Pancreas (tissue), 10 donors: ENCODE measurements at regions not wholly inside any gene's neighbourhood (a gene's known extent, or its start where the extent isn't known, plus 50 kb on each side); places are given as distances from the start of the nearest gene placed in this dataset.

Experiments
- ATAC-seq, 4 donors: fragments of 200-7000 bp; cut with Tn5 transposase; one replicate each; pipeline versions ENCODE4 v1.8.0 to v1.9.1; 2020; ENCODE audit warnings: mild to moderate bottlenecking in 4 of 4, moderate library complexity in 4 of 4
- DNase-seq, 6 donors: peaks; one replicate each; pipeline ENCODE4 v3.0.0-alpha.2; 2020
- FAIRE-seq: peaks from 2 replicates; lab custom pipeline; 2012; peaks lifted over from hg19 to GRCh38; lab: Jason Lieb, UNC
- H3K27ac ChIP-seq, 4 donors: fragments of 200-600 bp; sonication (generic); 1 replicate in 3 of 4; 2 replicates in 1 of 4; pipeline versions ENCODE4 v1.5.0 to v1.8.0; 2020
- H3K27me3 ChIP-seq, 4 donors: fragments of 200-600 bp; one replicate each; pipeline ENCODE4 v1.8.0; 2021
- H3K36me3 ChIP-seq, 3 donors: fragments of 200-600 bp; sonication (generic) in 1 of 3; one replicate each; pipeline versions ENCODE4 v1.5.0 to v1.8.0; 2020 to 2021
- H3K4me1 ChIP-seq, 3 donors: fragments of 200-600 bp; one replicate each; pipeline ENCODE4 v1.8.0; 2021
- H3K4me3 ChIP-seq, 4 donors: fragments of 200-600 bp; sonication (generic) in 2 of 4; one replicate each; pipeline versions ENCODE4 v1.5.0 to v1.8.0; 2020 to 2021
- H3K9me3 ChIP-seq, 4 donors: fragments of 200-600 bp; one replicate each; pipeline ENCODE4 v1.8.0; 2021
- CTCF ChIP-seq, 4 donors: fragments of 200-600 bp; sonication (generic) in 3 of 4; IDR thresholded peaks; one replicate each; pipeline versions ENCODE4 v1.5.0 to v1.8.0; 2021; ENCODE audit warnings: antibody characterized with exemption in 4 of 4
- WGBS, 2 donors: extraction: QIAGEN DNeasy Blood & Tissue Kit; methylation state at CpG; one replicate each; pipeline ENCODE4 v1.1.7; 2013; 5-methylcytosine and 5-hydroxymethylcytosine counted together
- intact Hi-C, 3 donors: fragments of 100-400 bp; cut with DNase I; formaldehyde crosslinking; loops; one replicate each; pipeline versions ENCODE4 v1.11.1 to v1.14.2; 2022
- donor health status: healthy with polysubstance abuse.
- donor health status: DM: no; HTN: no; CAD: no; lungs with moderate emphysema.
- donor health status: DM: no; HTN: no; CAD: no.
- donor health status: control.
- donor health status: control.
- donor health status: Bipolar disorder and iron deficiency.
- donor health status: DM: yes; HTN: yes; CAD: no.
- donor health status: DM: no; HTN: no; CAD: no.
- donor health status: DM: no; HTN: no; CAD: no.
- donor health status: DM: yes; HTN: yes; CAD: no.

DNA sequence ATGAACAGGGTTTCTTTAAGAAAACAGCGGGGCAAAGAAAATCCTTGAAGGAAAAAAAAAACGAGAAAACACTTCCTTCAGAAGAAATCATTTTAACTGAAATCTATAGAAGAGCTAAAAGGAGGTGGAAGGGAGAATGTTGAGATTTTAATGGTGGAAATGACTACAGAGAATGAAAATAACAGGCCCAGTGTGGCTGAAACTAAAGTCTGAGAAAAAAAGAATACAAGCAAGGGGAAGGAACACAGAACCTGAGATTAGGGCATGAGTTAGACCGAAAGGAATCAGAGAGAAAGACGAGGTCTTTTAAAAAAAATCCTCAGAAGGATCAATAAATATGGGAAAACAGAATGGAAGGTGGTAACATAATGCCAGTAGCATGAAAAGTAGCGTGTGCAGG is 1230.0 kb upstream of the TENM3 start:
- Histone ChIP-seq H3K4me3 (no peak overlapping the region), H3K27ac (no peak overlapping the region), H3K27me3 (no peaks in the 10 kb centered on the region), H3K36me3 (no peaks in the 10 kb centered on the region), H3K4me1 (no peaks in the 10 kb centered on the region), H3K9me3 (no peaks in the 10 kb centered on the region)
- FAIRE-seq (no peak), ATAC-seq (no peak), DNase-seq (no peak)
- TF ChIP-seq CTCF (IDR thresholded peaks at IDR 0.05): no peak
- 53 to 67% methylated on average over 5 of the region's 5 CpGs for WGBS, 2 donors
- intact Hi-C loops: no loop called here

- Histone ChIP-seq H3K9me3 (no peaks in the 10 kb centered on the region), H3K4me3 (no peak overlapping the region), H3K4me1 (no peaks in the 10 kb centered on the region), H3K27me3 (no peaks in the 10 kb centered on the region), H3K27ac (no peak overlapping the region), H3K36me3 (no peaks in the 10 kb centered on the region)
- TF ChIP-seq CTCF (IDR thresholded peaks at IDR 0.05): no peak
- FAIRE-seq: no peak
- WGBS, 2 donors: 60 to 73% methylated on average over 5 of the region's 5 CpGs
- ATAC-seq: no peak
- no peak for DNase-seq
- intact Hi-C loops: no loop called here
Measured at GRCh38 chr4:181017038-181017437, 1226.2 kb upstream of the TENM3 start.

- 35 to 38% methylated on average over 4 of the region's 4 CpGs for WGBS, 2 donors
- intact Hi-C loops: no loop called here
- Histone ChIP-seq H3K4me1 (no peaks in the 10 kb centered on the region), H3K4me3 (no peak overlapping the region), H3K27ac (no peak overlapping the region), H3K27me3 (no peaks in the 10 kb centered on the region), H3K36me3 (no peaks in the 10 kb centered on the region), H3K9me3 (no peaks in the 10 kb centered on the region)
- ATAC-seq (no peak), DNase-seq (no peak), FAIRE-seq (no peak)
- no peak for TF ChIP-seq CTCF (IDR thresholded peaks at IDR 0.05)
Measured at GRCh38 chr4:181018472-181018871, 1224.7 kb upstream of the TENM3 start.

- ATAC-seq (no peak), FAIRE-seq (no peak), DNase-seq (no peak)
- H3K4me1 ChIP-seq: no peaks in the 10 kb centered on the region
- TF ChIP-seq CTCF (IDR thresholded peaks at IDR 0.05): no peak
- WGBS, 2 donors: 70 to 80% methylated on average over 5 of the region's 5 CpGs
- H3K9me3 ChIP-seq: no peaks in the 10 kb centered on the region
- H3K27me3 ChIP-seq: no peaks in the 10 kb centered on the region
- H3K36me3 ChIP-seq: no peaks in the 10 kb centered on the region
- H3K4me3 ChIP-seq: no peak overlapping the region
- intact Hi-C loops: no loop called here
- H3K27ac ChIP-seq: no peak overlapping the region
Measured at GRCh38 chr4:181018913-181019312, 1224.3 kb upstream of the TENM3 start.

- Histone ChIP-seq H3K27ac (no peak overlapping the region), H3K4me1 (no peaks in the 10 kb centered on the region), H3K36me3 (no peaks in the 10 kb centered on the region), H3K9me3 (no peaks in the 10 kb centered on the region), H3K27me3 (no peaks in the 10 kb centered on the region), H3K4me3 (no peak overlapping the region)
- TF ChIP-seq CTCF (IDR thresholded peaks at IDR 0.05): no peak
- DNase-seq (no peak), ATAC-seq (no peak), FAIRE-seq (no peak)
- intact Hi-C loops: no loop called here
- WGBS, 2 donors: 31 to 49% methylated on average over 3 of the region's 3 CpGs
Measured at GRCh38 chr4:181020456-181020855, 1222.7 kb upstream of the TENM3 start.
